ENCODE measurements at regions not wholly inside any gene's neighbourhood (a gene's known extent, or its start where the extent isn't known, plus 50 kb on each side); places are given as distances from the start of the nearest gene placed in this dataset.
"Not testable (repeated sequence)": the region's sequence is repeated elsewhere in the genome, so short reads cannot be mapped to it uniquely, and the experiment has no call there.

GRCh38 chr17:71765437-71765836 is 355.4 kb upstream of the SOX9 start:
- Histone ChIP-seq H3K4me1 (no peaks in the 10 kb centered on the region), H3K4me3 (no peak overlapping the region), H3K27ac (no peak overlapping the region), H3K36me3 (no peaks in the 10 kb centered on the region), H3K9me3 (no peaks in the 10 kb centered on the region), H3K27me3 (no peaks in the 10 kb centered on the region)
- intact Hi-C loops (cut with DNase I; ENCODE audit: low total_unique reads) = no loop called here
- no peak for TF ChIP-seq CTCF (IDR thresholded peaks at IDR 0.05)
- DNase-seq = no peak

GRCh38 chr17:71769850-71770249 is 351.0 kb upstream of the SOX9 start:
- DNase-seq = no peak
- no peaks in the 10 kb centered on the region for H3K36me3 ChIP-seq
- no peak overlapping the region for H3K4me3 ChIP-seq
- no peak for TF ChIP-seq CTCF (IDR thresholded peaks at IDR 0.05)
- H3K27me3 ChIP-seq = no peaks in the 10 kb centered on the region
- no peak overlapping the region for H3K27ac ChIP-seq
- no peaks in the 10 kb centered on the region for H3K4me1 ChIP-seq
- H3K9me3 ChIP-seq = no peaks in the 10 kb centered on the region
- intact Hi-C loops (cut with DNase I; ENCODE audit: low total_unique reads) = no loop called here

GRCh38 chr17:71777048-71777640 is 343.7 kb upstream of the SOX9 start:
- Histone ChIP-seq H3K4me1 (no peaks in the 10 kb centered on the region), H3K27me3 (no peaks in the 10 kb centered on the region), H3K27ac (no peak overlapping the region), H3K4me3 (no peak overlapping the region), H3K9me3 (no peaks in the 10 kb centered on the region), H3K36me3 (no peaks in the 10 kb centered on the region)
- no peak for DNase-seq
- TF ChIP-seq CTCF (IDR thresholded peaks at IDR 0.05) = no peak
- intact Hi-C loops (cut with DNase I; ENCODE audit: low total_unique reads) = no loop called here

GRCh38 chr17:71779482-71779881 is 341.3 kb upstream of the SOX9 start:
- H3K4me3 ChIP-seq = no peak overlapping the region
- TF ChIP-seq CTCF (IDR thresholded peaks at IDR 0.05) = no peak
- no peak for DNase-seq
- H3K27me3 ChIP-seq = no peaks in the 10 kb centered on the region
- H3K36me3 ChIP-seq = no peaks in the 10 kb centered on the region
- no peak overlapping the region for H3K27ac ChIP-seq
- H3K4me1 ChIP-seq = no peaks in the 10 kb centered on the region
- H3K9me3 ChIP-seq = no peaks in the 10 kb centered on the region
- intact Hi-C loops (cut with DNase I; ENCODE audit: low total_unique reads) = no loop called here

- Histone ChIP-seq H3K4me1 (no peaks in the 10 kb centered on the region), H3K27me3 (no peaks in the 10 kb centered on the region), H3K27ac (no peak overlapping the region), H3K4me3 (no peak overlapping the region), H3K36me3 (no peaks in the 10 kb centered on the region), H3K9me3 (no peaks in the 10 kb centered on the region)
- TF ChIP-seq CTCF (IDR thresholded peaks at IDR 0.05) = no peak
- intact Hi-C loops (cut with DNase I; ENCODE audit: low total_unique reads) = no loop called here
- DNase-seq = no peak
These were observed 340.2 kb upstream of the SOX9 start for GRCh38 chr17:71780596-71780995.

- H3K9me3 ChIP-seq; H3K36me3 ChIP-seq; H3K4me1 ChIP-seq; H3K27ac ChIP-seq; H3K27me3 ChIP-seq; intact Hi-C loops (cut with DNase I; ENCODE audit: low total_unique reads); DNase-seq; H3K4me3 ChIP-seq: not testable (repeated sequence)
These were observed 338.8 kb upstream of the SOX9 start for GRCh38 chr17:71782021-71782420.

Data from tibial artery (tissue), 4 donors.